ENCODE measurements at regions not wholly inside any gene's neighbourhood (a gene's known extent, or its start where the extent isn't known, plus 50 kb on each side); places are given as distances from the start of the nearest gene placed in this dataset.
"Not testable (repeated sequence)": the region's sequence is repeated elsewhere in the genome, so short reads cannot be mapped to it uniquely, and the experiment has no call there.

GRCh38 chr1:143643148-143643885, 328.5 kb downstream of the FAM72C start:
- no peak for DNase-seq (ENCODE audit: low read depth in 2 of 2, low spot score in 1 of 2)

- DNase-seq (ENCODE audit: low read depth in 2 of 2, low spot score in 1 of 2): no peak
Measured at GRCh38 chr1:143625886-143626285, 345.9 kb downstream of the FAM72C start.

GRCh38 chr1:143619851-143620250, 351.9 kb downstream of the FAM72C start:
- no peak for DNase-seq (ENCODE audit: low read depth in 2 of 2, low spot score in 1 of 2)

GRCh38 chr1:143611159-143611558, 360.6 kb downstream of the FAM72C start:
- no peak for DNase-seq (ENCODE audit: low read depth in 2 of 2, low spot score in 1 of 2)

GRCh38 chr1:143610196-143610595, 361.6 kb downstream of the FAM72C start:
- DNase-seq (ENCODE audit: low read depth in 2 of 2, low spot score in 1 of 2): no peak

- DNase-seq (ENCODE audit: low read depth in 2 of 2, low spot score in 1 of 2): no peak
Measured at GRCh38 chr1:143604887-143605286, 366.9 kb downstream of the FAM72C start.

- DNase-seq (ENCODE audit: low read depth in 2 of 2, low spot score in 1 of 2): no peak
Measured at GRCh38 chr1:143584508-143584907, 387.3 kb downstream of the FAM72C start.

GRCh38 chr1:143574891-143575520, 396.8 kb downstream of the FAM72C start:
- DNase-seq (ENCODE audit: low read depth in 2 of 2, low spot score in 1 of 2): no peak

GRCh38 chr1:143572661-143573060, 399.1 kb downstream of the FAM72C start:
- not testable (repeated sequence) for DNase-seq (ENCODE audit: low read depth in 2 of 2, low spot score in 1 of 2)

GRCh38 chr1:143563761-143564160, 408.0 kb downstream of the FAM72C start:
- DNase-seq (ENCODE audit: low read depth in 2 of 2, low spot score in 1 of 2): not testable (repeated sequence)

GRCh38 chr1:143553627-143554026, 418.2 kb downstream of the FAM72C start:
- DNase-seq (ENCODE audit: low read depth in 2 of 2, low spot score in 1 of 2): no peak

GRCh38 chr1:143504703-143505102, 467.1 kb downstream of the FAM72C start:
- DNase-seq (ENCODE audit: low read depth in 2 of 2, low spot score in 1 of 2): not testable (repeated sequence)

GRCh38 chr1:143504080-143504479, 467.7 kb downstream of the FAM72C start:
- DNase-seq (ENCODE audit: low read depth in 2 of 2, low spot score in 1 of 2): not testable (repeated sequence)

- not testable (repeated sequence) for DNase-seq (ENCODE audit: low read depth in 2 of 2, low spot score in 1 of 2)
Measured at GRCh38 chr1:143503048-143503447, 468.7 kb downstream of the FAM72C start.

GRCh38 chr1:143502038-143502437, 469.7 kb downstream of the FAM72C start:
- DNase-seq (ENCODE audit: low read depth in 2 of 2, low spot score in 1 of 2): not testable (repeated sequence)

- not testable (repeated sequence) for DNase-seq (ENCODE audit: low read depth in 2 of 2, low spot score in 1 of 2)
Measured at GRCh38 chr1:143498059-143498749, 473.6 kb downstream of the FAM72C start.

GRCh38 chr1:143497374-143497747, 474.4 kb downstream of the FAM72C start:
- no peak for DNase-seq (ENCODE audit: low read depth in 2 of 2, low spot score in 1 of 2)

GRCh38 chr1:143496526-143497373, 475.0 kb downstream of the FAM72C start:
- not testable (repeated sequence) for DNase-seq (ENCODE audit: low read depth in 2 of 2, low spot score in 1 of 2)

Measured in stimulated activated CD8-positive, alpha-beta memory T cell treated with anti-CD3 and anti-CD28 coated beads, Interleukin-4, amount 100 ng/mL, for 1 hour (primary cell).